ENCODE measurements at regions not wholly inside any gene's neighbourhood (a gene's known extent, or its start where the extent isn't known, plus 50 kb on each side); places are given as distances from the start of the nearest gene placed in this dataset.

DNA sequence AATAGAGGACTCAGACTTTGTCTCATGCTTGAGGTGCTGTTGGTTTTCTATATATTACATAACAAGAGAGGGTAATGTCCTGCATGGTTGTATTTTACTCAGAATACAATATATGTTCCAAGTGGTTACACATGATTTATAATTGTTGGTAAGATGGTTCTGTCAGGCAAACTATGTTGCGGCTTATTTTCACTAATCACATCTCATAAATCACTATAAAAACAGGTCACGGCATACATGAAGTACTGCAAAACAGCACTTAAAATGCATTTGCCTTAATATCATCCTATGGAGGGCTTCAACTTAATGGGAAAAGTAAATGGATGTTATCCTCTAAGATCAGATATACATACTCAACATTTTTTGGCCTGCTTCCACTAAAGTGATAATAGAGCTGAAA lies 246.0 kb upstream of the ARSJ start:
- Histone ChIP-seq H4K20me1 (ENCODE audit: control insufficient read depth, insufficient read depth, low read length, poor library complexity, severe bottlenecking) (no peaks in the 10 kb centered on the region), H3K9me3 (ENCODE audit: control extremely low read depth in 1 of 3, control insufficient read depth in 2 of 3, insufficient read depth in 1 of 3, low read length in 2 of 3) (no peaks in the 10 kb centered on the region), H3K27me3 (replicated peaks in 1 of 4; ENCODE audit: control extremely low read depth in 1 of 4, control insufficient read depth in 3 of 4, insufficient read depth in 4 of 4, low read length in 3 of 4) (no peaks in the 10 kb centered on the region), H3K9ac (ENCODE audit: low read length) (no peak overlapping the region), H3K4me1 (ENCODE audit: control insufficient read depth in 2 of 2, insufficient read depth in 2 of 2, low read length in 2 of 2) (no peaks in the 10 kb centered on the region), H3K36me3 (replicated peaks in 1 of 2; ENCODE audit: control extremely low read depth in 1 of 2, control insufficient read depth in 1 of 2, extremely low read depth in 1 of 2, insufficient read depth in 2 of 2, low read length in 1 of 2) (no peaks in the 10 kb centered on the region), H3K4me3 (ENCODE audit: control extremely low read depth in 1 of 5, extremely low read depth in 1 of 5, insufficient read depth in 1 of 5, low read depth in 2 of 5, low read length in 4 of 5) (no peak overlapping the region), H2AFZ (ENCODE audit: insufficient read depth, low read depth, low read length, poor library complexity, severe bottlenecking) (no peak overlapping the region), H3K27ac (ENCODE audit: low read length in 2 of 2) (no peak overlapping the region), H3K79me2 (ENCODE audit: control insufficient read depth, insufficient read depth, low read length) (no peaks in the 10 kb centered on the region), H3K4me2 (replicated peaks; ENCODE audit: low read depth, low read length, poor library complexity, severe bottlenecking) (no peak overlapping the region)
- WGBS (ENCODE audit: insufficient coverage): no CpG with 5 or more reads among the region's 2 CpGs
- Mint-ChIP-seq H3K4me3 (no peak overlapping the region), H3K4me1 (no peaks in the 10 kb centered on the region), H3K9me3 (ENCODE audit: insufficient read depth) (no peaks in the 10 kb centered on the region), H3K27me3 (no peaks in the 10 kb centered on the region), H3K27ac (no peak overlapping the region)
- intact Hi-C loops (cut with micrococcal nuclease): no loop called here
- CTCF ChIA-PET: no interaction called here
- TF ChIP-seq, protein P1, sequence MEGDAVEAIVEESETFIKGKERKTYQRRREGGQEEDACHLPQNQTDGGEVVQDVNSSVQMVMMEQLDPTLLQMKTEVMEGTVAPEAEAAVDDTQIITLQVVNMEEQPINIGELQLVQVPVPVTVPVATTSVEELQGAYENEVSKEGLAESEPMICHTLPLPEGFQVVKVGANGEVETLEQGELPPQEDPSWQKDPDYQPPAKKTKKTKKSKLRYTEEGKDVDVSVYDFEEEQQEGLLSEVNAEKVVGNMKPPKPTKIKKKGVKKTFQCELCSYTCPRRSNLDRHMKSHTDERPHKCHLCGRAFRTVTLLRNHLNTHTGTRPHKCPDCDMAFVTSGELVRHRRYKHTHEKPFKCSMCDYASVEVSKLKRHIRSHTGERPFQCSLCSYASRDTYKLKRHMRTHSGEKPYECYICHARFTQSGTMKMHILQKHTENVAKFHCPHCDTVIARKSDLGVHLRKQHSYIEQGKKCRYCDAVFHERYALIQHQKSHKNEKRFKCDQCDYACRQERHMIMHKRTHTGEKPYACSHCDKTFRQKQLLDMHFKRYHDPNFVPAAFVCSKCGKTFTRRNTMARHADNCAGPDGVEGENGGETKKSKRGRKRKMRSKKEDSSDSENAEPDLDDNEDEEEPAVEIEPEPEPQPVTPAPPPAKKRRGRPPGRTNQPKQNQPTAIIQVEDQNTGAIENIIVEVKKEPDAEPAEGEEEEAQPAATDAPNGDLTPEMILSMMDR (IDR thresholded peaks at IDR 0.05): no peak
- TF ChIP-seq EZH2 (IDR thresholded peaks at IDR 0.05; ENCODE audit: borderline replicate concordance, insufficient read depth, low read depth, low read length, poor library complexity, severe bottlenecking): no peak
- no peak for ATAC-seq (ENCODE audit: low read depth)
- POLR2A ChIA-PET: no interaction called here
- DNase-seq: no peak

DNA sequence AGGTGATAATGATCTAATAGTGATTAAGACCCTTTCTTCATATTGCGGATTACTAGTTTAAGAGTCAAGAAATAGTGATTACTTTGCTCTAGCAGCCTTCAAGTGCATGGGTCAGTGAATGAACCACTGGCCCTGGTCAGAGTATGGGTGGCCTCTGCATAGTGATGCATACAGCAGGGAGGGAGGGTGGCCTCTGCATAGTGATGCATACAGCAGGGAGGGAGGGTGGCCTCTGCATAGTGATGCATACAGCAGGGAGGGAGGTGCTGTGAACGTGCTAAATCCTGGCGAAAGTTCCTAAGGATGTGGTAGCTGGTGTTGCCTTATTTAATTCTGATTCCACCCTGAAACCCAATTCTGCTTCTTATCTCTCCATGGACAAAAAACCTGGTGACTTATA lies 246.7 kb upstream of the ARSJ start:
- H2AFZ ChIP-seq (ENCODE audit: insufficient read depth, low read depth, low read length, poor library complexity, severe bottlenecking): no peak overlapping the region
- no peak overlapping the region for H3K9ac ChIP-seq (ENCODE audit: low read length)
- no peak overlapping the region for H3K4me2 ChIP-seq (replicated peaks; ENCODE audit: low read depth, low read length, poor library complexity, severe bottlenecking)
- no peaks in the 10 kb centered on the region for H3K36me3 ChIP-seq (replicated peaks in 1 of 2; ENCODE audit: control extremely low read depth in 1 of 2, control insufficient read depth in 1 of 2, extremely low read depth in 1 of 2, insufficient read depth in 2 of 2, low read length in 1 of 2)
- DNase-seq (no peak), ATAC-seq (ENCODE audit: low read depth) (no peak)
- Mint-ChIP-seq H3K27ac (no peak overlapping the region), H3K9me3 (ENCODE audit: insufficient read depth) (no peaks in the 10 kb centered on the region), H3K4me3 (no peak overlapping the region), H3K27me3 (no peaks in the 10 kb centered on the region), H3K4me1 (no peaks in the 10 kb centered on the region)
- no peak overlapping the region for H3K4me3 ChIP-seq (ENCODE audit: control extremely low read depth in 1 of 5, extremely low read depth in 1 of 5, insufficient read depth in 1 of 5, low read depth in 2 of 5, low read length in 4 of 5)
- no peak for TF ChIP-seq EZH2 (IDR thresholded peaks at IDR 0.05; ENCODE audit: borderline replicate concordance, insufficient read depth, low read depth, low read length, poor library complexity, severe bottlenecking)
- TF ChIP-seq, protein P1 (IDR thresholded peaks at IDR 0.05): no peak
- 86% methylated on average over 1 of the region's 3 CpGs for WGBS (ENCODE audit: insufficient coverage)
- CTCF ChIA-PET: no interaction called here
- H3K27ac ChIP-seq (ENCODE audit: low read length in 2 of 2): no peak overlapping the region
- intact Hi-C loops (cut with micrococcal nuclease): no loop called here
- H3K79me2 ChIP-seq (ENCODE audit: control insufficient read depth, insufficient read depth, low read length): no peaks in the 10 kb centered on the region
- no peaks in the 10 kb centered on the region for H4K20me1 ChIP-seq (ENCODE audit: control insufficient read depth, insufficient read depth, low read length, poor library complexity, severe bottlenecking)
- POLR2A ChIA-PET: no interaction called here
- H3K4me1 ChIP-seq (ENCODE audit: control insufficient read depth in 2 of 2, insufficient read depth in 2 of 2, low read length in 2 of 2): no peaks in the 10 kb centered on the region
- no peaks in the 10 kb centered on the region for H3K27me3 ChIP-seq (replicated peaks in 1 of 4; ENCODE audit: control extremely low read depth in 1 of 4, control insufficient read depth in 3 of 4, insufficient read depth in 4 of 4, low read length in 3 of 4)
- no peaks in the 10 kb centered on the region for H3K9me3 ChIP-seq (ENCODE audit: control extremely low read depth in 1 of 3, control insufficient read depth in 2 of 3, insufficient read depth in 1 of 3, low read length in 2 of 3)
